ENCODE measurements at regions not wholly inside any gene's neighbourhood (a gene's known extent, or its start where the extent isn't known, plus 50 kb on each side); places are given as distances from the start of the nearest gene placed in this dataset.

GRCh38 chr3:177370246-177370822, 173.1 kb upstream of the TBL1XR1 start:
- no peak overlapping the region for H3K4me2 ChIP-seq (ENCODE audit: low read depth, low read length, poor library complexity, severe bottlenecking)
- no peaks in the 10 kb centered on the region for H3K9me3 ChIP-seq (ENCODE audit: insufficient read depth, low read depth, low read length)
- peaks cover 15% of the 10 kb centered on the region for H3K4me1 ChIP-seq (ENCODE audit: insufficient read depth, low read length, poor library complexity, severe bottlenecking)
- no peak for TF ChIP-seq CTCF (conservative IDR thresholded peaks at IDR 0.05; ENCODE audit: low read length)
- TF ChIP-seq EZH2phosphoT487 (IDR thresholded peaks at IDR 0.05; ENCODE audit: borderline replicate concordance), result no peak
- no peaks in the 10 kb centered on the region for H3K9me2 ChIP-seq (replicated peaks; ENCODE audit: low read depth, low read length)
- H3K9ac ChIP-seq (ENCODE audit: low read depth, low read length, poor library complexity, severe bottlenecking), result no peak overlapping the region
- no peaks in the 10 kb centered on the region for H4K20me1 ChIP-seq (ENCODE audit: insufficient read depth, low read length, poor library complexity, severe bottlenecking)
- H3K4me3 ChIP-seq (ENCODE audit: low read length, poor library complexity, severe bottlenecking), result no peak overlapping the region
- H3K36me3 ChIP-seq (ENCODE audit: insufficient read depth, low read length), result no peaks in the 10 kb centered on the region
- H2AFZ ChIP-seq (ENCODE audit: low read length), result no peak overlapping the region
- H3K79me2 ChIP-seq (ENCODE audit: insufficient read depth, low read length), result no peaks in the 10 kb centered on the region
- H3K27me3 ChIP-seq (ENCODE audit: insufficient read depth, low read length, poor library complexity, severe bottlenecking), result no peaks in the 10 kb centered on the region
- no peaks in the 10 kb centered on the region for H3F3A ChIP-seq (ENCODE audit: low read depth)

DNA sequence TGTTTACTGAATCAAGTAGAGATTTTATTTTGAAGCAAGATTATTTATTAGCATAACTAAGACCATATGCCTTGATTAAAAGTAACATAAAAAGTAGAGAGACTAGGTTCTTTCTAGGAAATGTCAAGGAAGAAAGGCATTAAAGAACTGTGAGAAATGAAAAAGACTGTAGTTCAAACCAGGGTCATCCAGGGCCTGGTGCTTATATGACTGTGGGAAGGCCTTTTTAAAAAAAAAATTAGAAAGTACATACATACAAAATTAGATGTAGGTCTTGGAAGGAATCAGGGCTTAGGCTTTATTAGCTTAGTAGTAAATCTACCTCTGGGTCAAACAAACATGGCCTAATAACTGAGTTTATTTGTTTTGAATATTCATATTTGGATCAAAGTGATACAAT, 173.9 kb upstream of the TBL1XR1 start:
- Histone ChIP-seq H3K4me1 (ENCODE audit: insufficient read depth, low read length, poor library complexity, severe bottlenecking) (peaks cover 18% of the 10 kb centered on the region), H3K27me3 (ENCODE audit: insufficient read depth, low read length, poor library complexity, severe bottlenecking) (no peaks in the 10 kb centered on the region), H3K4me3 (ENCODE audit: low read length, poor library complexity, severe bottlenecking) (no peak overlapping the region), H3K79me2 (ENCODE audit: insufficient read depth, low read length) (no peaks in the 10 kb centered on the region), H3K9me3 (ENCODE audit: insufficient read depth, low read depth, low read length) (no peaks in the 10 kb centered on the region), H3K9ac (ENCODE audit: low read depth, low read length, poor library complexity, severe bottlenecking) (no peak overlapping the region), H3K9me2 (replicated peaks; ENCODE audit: low read depth, low read length) (no peaks in the 10 kb centered on the region), H3K4me2 (ENCODE audit: low read depth, low read length, poor library complexity, severe bottlenecking) (no peak overlapping the region), H3K36me3 (ENCODE audit: insufficient read depth, low read length) (no peaks in the 10 kb centered on the region), H3F3A (ENCODE audit: low read depth) (no peaks in the 10 kb centered on the region), H4K20me1 (ENCODE audit: insufficient read depth, low read length, poor library complexity, severe bottlenecking) (no peaks in the 10 kb centered on the region), H2AFZ (ENCODE audit: low read length) (no peak overlapping the region)
- TF ChIP-seq EZH2phosphoT487 (IDR thresholded peaks at IDR 0.05; ENCODE audit: borderline replicate concordance) (no peak), CTCF (conservative IDR thresholded peaks at IDR 0.05; ENCODE audit: low read length) (no peak)

DNA sequence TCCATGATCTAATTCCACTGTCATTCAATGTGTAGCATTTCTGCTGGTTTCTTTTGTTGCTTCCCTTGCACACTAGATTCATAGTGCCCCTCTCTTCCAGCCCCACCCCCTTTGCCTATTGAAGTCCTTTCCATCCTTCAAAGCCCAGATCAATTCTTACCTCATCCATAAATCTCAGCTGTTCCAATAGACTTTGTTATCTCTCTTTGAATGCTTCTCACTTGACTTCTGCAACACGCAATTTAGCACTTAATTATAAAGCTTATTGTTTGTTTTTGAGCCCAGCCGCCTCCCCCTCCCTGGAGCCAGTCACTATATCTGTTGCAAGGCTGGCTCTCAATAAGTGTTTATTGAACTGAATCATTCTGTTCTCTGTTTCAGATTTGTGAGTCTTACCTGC, 174.6 kb upstream of the TBL1XR1 start:
- H3K36me3 ChIP-seq (ENCODE audit: insufficient read depth, low read length), result no peaks in the 10 kb centered on the region
- H3K9ac ChIP-seq (ENCODE audit: low read depth, low read length, poor library complexity, severe bottlenecking), result no peak overlapping the region
- H3K4me1 ChIP-seq (ENCODE audit: insufficient read depth, low read length, poor library complexity, severe bottlenecking), result peaks cover 18% of the 10 kb centered on the region
- no peaks in the 10 kb centered on the region for H4K20me1 ChIP-seq (ENCODE audit: insufficient read depth, low read length, poor library complexity, severe bottlenecking)
- H3K79me2 ChIP-seq (ENCODE audit: insufficient read depth, low read length), result no peaks in the 10 kb centered on the region
- no peaks in the 10 kb centered on the region for H3K27me3 ChIP-seq (ENCODE audit: insufficient read depth, low read length, poor library complexity, severe bottlenecking)
- H3F3A ChIP-seq (ENCODE audit: low read depth), result no peaks in the 10 kb centered on the region
- H2AFZ ChIP-seq (ENCODE audit: low read length), result no peak overlapping the region
- no peaks in the 10 kb centered on the region for H3K9me2 ChIP-seq (replicated peaks; ENCODE audit: low read depth, low read length)
- no peak overlapping the region for H3K4me2 ChIP-seq (ENCODE audit: low read depth, low read length, poor library complexity, severe bottlenecking)
- H3K9me3 ChIP-seq (ENCODE audit: insufficient read depth, low read depth, low read length), result no peaks in the 10 kb centered on the region
- TF ChIP-seq CTCF (conservative IDR thresholded peaks at IDR 0.05; ENCODE audit: low read length) (no peak), EZH2phosphoT487 (IDR thresholded peaks at IDR 0.05; ENCODE audit: borderline replicate concordance) (no peak)
- no peak overlapping the region for H3K4me3 ChIP-seq (ENCODE audit: low read length, poor library complexity, severe bottlenecking)

All from Loucy (cell line).